Brain microvascular endothelial cell (primary cell): ENCODE measurements at regions not wholly inside any gene's neighbourhood (a gene's known extent, or its start where the extent isn't known, plus 50 kb on each side); places are given as distances from the start of the nearest gene placed in this dataset.

Experiments used
- DNase-seq: peaks from one replicate; pipeline ENCODE4 v3.0.0-alpha.2; 2020
- H3K27ac ChIP-seq: fragments of 250-450 bp; sonication (Bioruptor Pico); 2 replicates; pipeline ENCODE4 v1.5.1; 2020; ENCODE audit warnings: mild to moderate bottlenecking, moderate library complexity
- H3K27me3 ChIP-seq: fragments of 250-450 bp; sonication (Bioruptor Pico); replicated peaks from 2 replicates; pipeline ENCODE4 v1.5.1; 2020; ENCODE audit warnings: mild to moderate bottlenecking
- H3K36me3 ChIP-seq: fragments of 250-450 bp; sonication (Bioruptor Pico); replicated peaks from 2 replicates; pipeline ENCODE4 v1.5.1; 2020; ENCODE audit warnings: mild to moderate bottlenecking
- H3K4me3 ChIP-seq: 2 replicates; pipeline ENCODE4 v1.5.1; 2011; ENCODE audit warnings: low read depth, mild to moderate bottlenecking, control low read depth, low read length, moderate library complexity
- CTCF ChIP-seq: IDR thresholded peaks from 2 replicates; pipeline ENCODE4 v1.5.1; 2011; ENCODE audit warnings: low read depth, mild to moderate bottlenecking, moderate library complexity, low read length, control low read depth, inconsistent platforms; ENCODE audit errors: missing control alignments
- in situ Hi-C: cut with HindIII; loops from 2 replicates; pipeline ENCODE4 v1.10.0; 2017; ENCODE audit warnings: low sequenced_read_pairs, low pct_ligation_motif_present

GRCh38 chr3:177538750-177539730 is 341.8 kb upstream of the TBL1XR1 start:
- Histone ChIP-seq H3K4me3 (no peak overlapping the region), H3K27me3 (no peaks in the 10 kb centered on the region), H3K27ac (no peak overlapping the region), H3K36me3 (no peaks in the 10 kb centered on the region)
- DNase-seq, result no peak
- no peak for TF ChIP-seq CTCF
- in situ Hi-C loops, result no loop called here

- Histone ChIP-seq H3K27me3 (no peaks in the 10 kb centered on the region), H3K36me3 (no peaks in the 10 kb centered on the region), H3K27ac (no peak overlapping the region), H3K4me3 (no peak overlapping the region)
- TF ChIP-seq CTCF, result no peak
- DNase-seq, result no peak
- in situ Hi-C loops, result no loop called here
These were observed 344.3 kb upstream of the TBL1XR1 start for GRCh38 chr3:177541541-177541940.

GRCh38 chr3:177545964-177546363 is 348.7 kb upstream of the TBL1XR1 start:
- Histone ChIP-seq H3K27me3 (no peaks in the 10 kb centered on the region), H3K27ac (no peak overlapping the region), H3K36me3 (no peaks in the 10 kb centered on the region), H3K4me3 (no peak overlapping the region)
- DNase-seq, result no peak
- in situ Hi-C loops, result no loop called here
- TF ChIP-seq CTCF, result no peak

GRCh38 chr3:177547711-177548350 is 350.5 kb upstream of the TBL1XR1 start:
- TF ChIP-seq CTCF, result no peak
- in situ Hi-C loops, result no loop called here
- Histone ChIP-seq H3K4me3 (no peak overlapping the region), H3K36me3 (no peaks in the 10 kb centered on the region), H3K27ac (no peak overlapping the region), H3K27me3 (no peaks in the 10 kb centered on the region)
- no peak for DNase-seq

- no peaks in the 10 kb centered on the region for H3K27me3 ChIP-seq
- no peak overlapping the region for H3K4me3 ChIP-seq
- TF ChIP-seq CTCF, result no peak
- DNase-seq, result no peak
- H3K27ac ChIP-seq, result no peak overlapping the region
- H3K36me3 ChIP-seq, result no peaks in the 10 kb centered on the region
- in situ Hi-C loops, result no loop called here
These were observed 353.4 kb upstream of the TBL1XR1 start for GRCh38 chr3:177550667-177551066.
